ENCODE measurements at regions not wholly inside any gene's neighbourhood (a gene's known extent, or its start where the extent isn't known, plus 50 kb on each side); places are given as distances from the start of the nearest gene placed in this dataset.

GRCh38 chr15:70246623-70247220, 149.0 kb upstream of the TLE3 start:
- H3K4me1 Mint-ChIP-seq (ENCODE audit: unreplicated experiment), result peaks cover 35% of the 10 kb centered on the region
- no peak for TF ChIP-seq CTCF (conservative IDR thresholded peaks at IDR 0.05)
- DNase-seq (ENCODE audit: extremely low spot score, unreplicated experiment), result no peak
- H3K36me3 Mint-ChIP-seq, result no peaks in the 10 kb centered on the region
- no peak overlapping the region for H3K27ac Mint-ChIP-seq
- no peak overlapping the region for H3K4me3 Mint-ChIP-seq
- peaks cover 8% of the 10 kb centered on the region for H3K27me3 Mint-ChIP-seq
- no peaks in the 10 kb centered on the region for H3K9me3 Mint-ChIP-seq

- Mint-ChIP-seq H3K4me3 (no peak overlapping the region), H3K36me3 (no peaks in the 10 kb centered on the region), H3K27ac (no peak overlapping the region), H3K27me3 (peaks cover 12% of the 10 kb centered on the region), H3K4me1 (ENCODE audit: unreplicated experiment) (peaks cover 28% of the 10 kb centered on the region), H3K9me3 (no peaks in the 10 kb centered on the region)
- no peak for TF ChIP-seq CTCF (conservative IDR thresholded peaks at IDR 0.05)
- DNase-seq (ENCODE audit: extremely low spot score, unreplicated experiment), result no peak
These were observed 148.4 kb upstream of the TLE3 start for GRCh38 chr15:70245932-70246622.

- no peak for TF ChIP-seq CTCF (conservative IDR thresholded peaks at IDR 0.05)
- Mint-ChIP-seq H3K27ac (no peak overlapping the region), H3K36me3 (no peaks in the 10 kb centered on the region), H3K4me1 (ENCODE audit: unreplicated experiment) (peaks cover 18% of the 10 kb centered on the region), H3K27me3 (peaks cover 16% of the 10 kb centered on the region), H3K4me3 (no peak overlapping the region), H3K9me3 (no peaks in the 10 kb centered on the region)
- DNase-seq (ENCODE audit: extremely low spot score, unreplicated experiment), result no peak
These were observed 147.3 kb upstream of the TLE3 start for GRCh38 chr15:70244978-70245542.

- H3K4me1 Mint-ChIP-seq (ENCODE audit: unreplicated experiment), result peaks cover 14% of the 10 kb centered on the region
- H3K9me3 Mint-ChIP-seq, result no peaks in the 10 kb centered on the region
- peaks cover 16% of the 10 kb centered on the region for H3K27me3 Mint-ChIP-seq
- no peak for DNase-seq (ENCODE audit: extremely low spot score, unreplicated experiment)
- H3K4me3 Mint-ChIP-seq, result no peak overlapping the region
- peak overlapping the region; percentile 18 for H3K27ac Mint-ChIP-seq
- no peak for TF ChIP-seq CTCF (conservative IDR thresholded peaks at IDR 0.05)
- no peaks in the 10 kb centered on the region for H3K36me3 Mint-ChIP-seq
These were observed 146.2 kb upstream of the TLE3 start for GRCh38 chr15:70243686-70244540.

GRCh38 chr15:70242951-70243685, 145.4 kb upstream of the TLE3 start:
- Mint-ChIP-seq H3K4me1 (ENCODE audit: unreplicated experiment) (peaks cover 12% of the 10 kb centered on the region), H3K27ac (no peak overlapping the region), H3K9me3 (peaks cover under 1% of the 10 kb centered on the region), H3K36me3 (no peaks in the 10 kb centered on the region), H3K27me3 (peaks cover 16% of the 10 kb centered on the region), H3K4me3 (no peak overlapping the region)
- no peak for TF ChIP-seq CTCF (conservative IDR thresholded peaks at IDR 0.05)
- DNase-seq (ENCODE audit: extremely low spot score, unreplicated experiment), result no peak
